SU-DHL-6 (cell line): ENCODE measurements at regions not wholly inside any gene's neighbourhood (a gene's known extent, or its start where the extent isn't known, plus 50 kb on each side); places are given as distances from the start of the nearest gene placed in this dataset.

Source experiments
- H2AFZ ChIP-seq: fragments of 200-600 bp; sonication (generic); 2 replicates; pipeline ENCODE4 v1.6.1; 2014; ENCODE audit warnings: low read depth, mild to moderate bottlenecking, moderate library complexity, mixed read lengths, antibody characterized with exemption, low read length; ENCODE audit not compliant: severe bottlenecking
- H3F3A ChIP-seq: fragments of 200-600 bp; shearing (Covaris generic); 2 replicates; pipeline ENCODE4 v1.6.0; 2016; ENCODE audit warnings: antibody characterized with exemption, mild to moderate bottlenecking; ENCODE audit not compliant: insufficient read depth
- H3K27ac ChIP-seq: fragments of 200-600 bp; sonication (generic); 2 replicates; pipeline ENCODE4 v1.5.1; 2016; ENCODE audit warnings: low read depth, mild to moderate bottlenecking, low read length, moderate library complexity, mixed read lengths
- H3K27me3 ChIP-seq: fragments of 200-600 bp; sonication (generic), shearing (Covaris generic); 2 replicates; pipeline ENCODE4 v1.6.0; 2014; ENCODE audit warnings: mild to moderate bottlenecking, low read length
- H3K36me3 ChIP-seq: fragments of 200-600 bp; sonication (generic); 2 replicates; pipeline ENCODE4 v1.6.1; 2014; ENCODE audit warnings: mild to moderate bottlenecking, low read length, mixed read lengths
- H3K4me2 ChIP-seq: fragments of 300-600, 200-600 bp; shearing (Covaris generic), sonication (generic); 2 replicates; pipeline ENCODE4 v1.6.0; 2014; ENCODE audit warnings: low read length, low read depth, mild to moderate bottlenecking; ENCODE audit not compliant: poor library complexity, severe bottlenecking
- H3K4me3 ChIP-seq: fragments of 200-600 bp; sonication (generic); 2 replicates; pipeline ENCODE4 v1.5.1; 2014; ENCODE audit warnings: antibody characterized with exemption, low read length, mild to moderate bottlenecking, mixed read lengths; ENCODE audit not compliant: insufficient read depth, poor library complexity, severe bottlenecking
- H3K79me2 ChIP-seq: fragments of 200-600 bp; sonication (generic); 2 replicates; pipeline ENCODE4 v1.6.1; 2014; ENCODE audit warnings: mild to moderate bottlenecking, low read length, moderate library complexity; ENCODE audit not compliant: insufficient read depth
- H3K9ac ChIP-seq: fragments of 200-600 bp; sonication (generic); 2 replicates; pipeline ENCODE4 v1.7.0; 2014; ENCODE audit warnings: mild to moderate bottlenecking, low read length
- H3K9me2 ChIP-seq: fragments of 200-600 bp; sonication (generic); replicated peaks from 2 replicates; pipeline ENCODE4 v1.6.1; 2014; ENCODE audit warnings: low read length; ENCODE audit not compliant: insufficient read depth
- H3K9me3 ChIP-seq: fragments of 200-600 bp; sonication (generic); 2 replicates; pipeline ENCODE4 v1.6.1; 2014; ENCODE audit warnings: low read length, mixed read lengths; ENCODE audit not compliant: insufficient read depth
- H4K20me1 ChIP-seq: fragments of 200-600 bp; sonication (generic); 2 replicates; pipeline ENCODE4 v1.6.1; 2014; ENCODE audit warnings: low read depth, mild to moderate bottlenecking, antibody characterized with exemption, low read length, moderate library complexity, mixed read lengths
- CTCF ChIP-seq: fragments of 200-600 bp; sonication (generic); IDR thresholded peaks from one replicate; pipeline ENCODE4 v1.5.1; 2017; ENCODE audit warnings: antibody characterized with exemption, mild to moderate bottlenecking, low read length, moderate library complexity; ENCODE audit not compliant: insufficient read depth, poor library complexity, severe bottlenecking
- EZH2phosphoT487 ChIP-seq: fragments of 200-600 bp; sonication (generic), shearing (Covaris generic); conservative IDR thresholded peaks from 2 replicates; pipeline ENCODE4 v1.6.1; 2018; ENCODE audit warnings: mild to moderate bottlenecking, antibody characterized with exemption, low read length, moderate library complexity, mixed read lengths

GRCh38 chr3:107236655-107237337 is 140.4 kb upstream of the CCDC54 start:
- Histone ChIP-seq H3K27me3 (no peaks in the 10 kb centered on the region), H3K9ac (no peak overlapping the region), H3K9me2 (no peaks in the 10 kb centered on the region), H3K4me2 (no peak overlapping the region), H2AFZ (peak overlapping the region; percentile 15), H3K9me3 (no peaks in the 10 kb centered on the region), H3K79me2 (peaks cover 12% of the 10 kb centered on the region), H3K4me3 (no peak overlapping the region), H3K27ac (no peak overlapping the region), H3K36me3 (no peaks in the 10 kb centered on the region), H4K20me1 (0 out of 2 replicates have a peak, but pooled peaks cover 3% of the 10 kb centered on the region), H3F3A (peaks cover 10% of the 10 kb centered on the region)
- TF ChIP-seq EZH2phosphoT487 (no peak), CTCF (no peak)

DNA sequence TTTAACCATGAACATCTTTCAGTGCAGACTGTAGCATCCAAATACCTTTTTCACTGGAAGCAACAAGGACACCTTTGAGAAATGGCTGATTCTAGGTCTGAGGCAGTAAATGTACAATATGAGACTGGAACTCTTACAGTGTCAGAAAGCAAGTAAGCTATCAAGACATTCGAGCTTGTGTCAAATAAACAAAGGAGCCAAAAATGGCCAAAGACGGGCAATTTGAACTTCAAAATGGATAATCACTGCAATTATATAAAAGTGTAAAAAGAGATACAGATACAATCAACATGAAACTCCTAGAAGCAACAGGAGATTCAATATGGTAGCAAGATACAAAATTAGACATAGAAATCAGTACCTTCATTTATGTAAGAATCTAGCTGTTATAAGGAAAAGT is 138.5 kb upstream of the CCDC54 start:
- H3K9me2 ChIP-seq = no peaks in the 10 kb centered on the region
- H4K20me1 ChIP-seq = 0 out of 2 replicates have a peak, but pooled peaks cover 3% of the 10 kb centered on the region
- H3F3A ChIP-seq = peaks cover 12% of the 10 kb centered on the region
- no peaks in the 10 kb centered on the region for H3K36me3 ChIP-seq
- no peak overlapping the region for H3K9ac ChIP-seq
- TF ChIP-seq EZH2phosphoT487 = no peak
- no peak for TF ChIP-seq CTCF
- no peaks in the 10 kb centered on the region for H3K9me3 ChIP-seq
- H3K4me2 ChIP-seq = no peak overlapping the region
- no peak overlapping the region for H2AFZ ChIP-seq
- H3K27me3 ChIP-seq = no peaks in the 10 kb centered on the region
- H3K79me2 ChIP-seq = peaks cover 17% of the 10 kb centered on the region
- H3K4me3 ChIP-seq = no peak overlapping the region
- H3K27ac ChIP-seq = no peak overlapping the region

DNA sequence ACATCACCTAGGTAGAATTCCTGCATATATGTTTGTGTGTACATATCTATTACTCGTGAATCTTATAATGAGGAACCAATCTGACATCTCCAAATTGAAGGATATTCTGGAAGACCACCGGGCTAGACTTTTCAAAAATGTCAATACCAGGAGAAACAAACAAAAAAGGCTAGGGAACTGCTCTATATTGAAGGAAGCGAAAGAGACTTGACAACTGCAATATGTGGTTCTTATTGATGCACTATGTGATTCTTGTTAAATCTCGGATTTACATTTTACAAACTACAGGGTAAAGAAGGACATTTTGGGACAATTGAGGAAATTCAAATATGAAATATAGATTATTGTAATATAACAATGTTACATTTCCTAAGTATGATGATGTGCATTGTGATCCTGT is 137.5 kb upstream of the CCDC54 start:
- H3K4me3 ChIP-seq = peak overlapping the region; percentile 89
- peaks cover 12% of the 10 kb centered on the region for H3F3A ChIP-seq
- H3K27me3 ChIP-seq = no peaks in the 10 kb centered on the region
- no peaks in the 10 kb centered on the region for H3K36me3 ChIP-seq
- no peak overlapping the region for H3K27ac ChIP-seq
- H3K79me2 ChIP-seq = peaks cover 22% of the 10 kb centered on the region
- peak overlapping the region; percentile 97 for H3K4me2 ChIP-seq
- no peak for TF ChIP-seq EZH2phosphoT487
- TF ChIP-seq CTCF = no peak
- H3K9me2 ChIP-seq = no peaks in the 10 kb centered on the region
- 0 out of 2 replicates have a peak, but pooled peaks cover 3% of the 10 kb centered on the region for H4K20me1 ChIP-seq
- peak overlapping the region; percentile 99 for H2AFZ ChIP-seq
- H3K9me3 ChIP-seq = no peaks in the 10 kb centered on the region
- H3K9ac ChIP-seq = peak overlapping the region; percentile 90
